Hematopoietic multipotent progenitor cell (in vitro differentiated cells): ENCODE measurements at regions not wholly inside any gene's neighbourhood (a gene's known extent, or its start where the extent isn't known, plus 50 kb on each side); places are given as distances from the start of the nearest gene placed in this dataset.

ENCODE experiments used
- DNase-seq, 3 donors: peaks; one replicate each; pipeline ENCODE4 v3.0.0-alpha.2; 2011 to 2015; ENCODE audit warnings: low read depth in 2 of 3, low spot score in 2 of 3

- no peak for DNase-seq
Observed at GRCh38 chr7:81648716-81649115, 121.1 kb downstream of the HGF start.

GRCh38 chr7:81645435-81645834, 124.4 kb downstream of the HGF start:
- DNase-seq, result no peak

GRCh38 chr7:81641873-81642272, 128.0 kb downstream of the HGF start:
- no peak for DNase-seq

GRCh38 chr7:81638198-81638597, 131.6 kb downstream of the HGF start:
- no peak for DNase-seq

- DNase-seq, result no peak
Observed at GRCh38 chr7:81637534-81637933, 132.3 kb downstream of the HGF start.

- DNase-seq, result no peak
Observed at GRCh38 chr7:81632418-81632817, 137.4 kb downstream of the HGF start.

- no peak for DNase-seq
Observed at GRCh38 chr7:81630600-81630999, 139.2 kb downstream of the HGF start.

- DNase-seq, result no peak
Observed at GRCh38 chr7:81629702-81630101, 140.1 kb downstream of the HGF start.

GRCh38 chr7:81628951-81629350, 140.9 kb downstream of the HGF start:
- no peak for DNase-seq

GRCh38 chr7:81627536-81628287, 142.1 kb downstream of the HGF start:
- DNase-seq, result no peak

- no peak for DNase-seq
Observed at GRCh38 chr7:81626008-81626407, 143.8 kb downstream of the HGF start.

- DNase-seq, result no peak
Observed at GRCh38 chr7:81624650-81625631, 144.9 kb downstream of the HGF start.

- no peak for DNase-seq
Observed at GRCh38 chr7:81624021-81624592, 145.7 kb downstream of the HGF start.

GRCh38 chr7:81623251-81623855, 146.5 kb downstream of the HGF start:
- no peak for DNase-seq

GRCh38 chr7:81621893-81622292, 148.0 kb downstream of the HGF start:
- no peak for DNase-seq

- DNase-seq, result no peak
Observed at GRCh38 chr7:81618396-81619014, 151.3 kb downstream of the HGF start.

GRCh38 chr7:81616951-81617350, 152.9 kb downstream of the HGF start:
- DNase-seq, result no peak

GRCh38 chr7:81611805-81612204, 158.0 kb downstream of the HGF start:
- DNase-seq, result no peak

GRCh38 chr7:81611040-81611439, 158.8 kb downstream of the HGF start:
- no peak for DNase-seq

- no peak for DNase-seq
Observed at GRCh38 chr7:81608748-81609382, 161.0 kb downstream of the HGF start.
